ENCODE measurements at regions not wholly inside any gene's neighbourhood (a gene's known extent, or its start where the extent isn't known, plus 50 kb on each side); places are given as distances from the start of the nearest gene placed in this dataset.

- DNase-seq (ENCODE audit: low read depth): no peak
- TF ChIP-seq CTCF (conservative IDR thresholded peaks at IDR 0.05; ENCODE audit: low read depth, low read length): no peak
Measured at GRCh38 chr2:147512206-147512605, 332.6 kb upstream of the ACVR2A start.

GRCh38 chr2:147511491-147511948 is 333.3 kb upstream of the ACVR2A start:
- no peak for TF ChIP-seq CTCF (conservative IDR thresholded peaks at IDR 0.05; ENCODE audit: low read depth, low read length)
- no peak overlapping the region for H3K4me3 ChIP-seq (ENCODE audit: low read length)
- DNase-seq (ENCODE audit: low read depth): no peak

More at GRCh38 chr2:147512206-147512605, 332.6 kb upstream of the ACVR2A start:
- no peak overlapping the region for H3K4me3 ChIP-seq (ENCODE audit: low read length)

- no peak for DNase-seq (ENCODE audit: low read depth)
- H3K4me3 ChIP-seq (ENCODE audit: low read length): no peak overlapping the region
- no peak for TF ChIP-seq CTCF (conservative IDR thresholded peaks at IDR 0.05; ENCODE audit: low read depth, low read length)
Measured at GRCh38 chr2:147509821-147510220, 335.0 kb upstream of the ACVR2A start.

- no peak overlapping the region for H3K4me3 ChIP-seq (ENCODE audit: low read length)
- no peak for DNase-seq (ENCODE audit: low read depth)
- TF ChIP-seq CTCF (conservative IDR thresholded peaks at IDR 0.05; ENCODE audit: low read depth, low read length): no peak
Measured at GRCh38 chr2:147506889-147507288, 337.9 kb upstream of the ACVR2A start.

GRCh38 chr2:147502711-147503290 is 342.0 kb upstream of the ACVR2A start:
- no peak overlapping the region for H3K4me3 ChIP-seq (ENCODE audit: low read length)
- DNase-seq (ENCODE audit: low read depth): no peak
- TF ChIP-seq CTCF (conservative IDR thresholded peaks at IDR 0.05; ENCODE audit: low read depth, low read length): no peak

GRCh38 chr2:147501968-147502367 is 342.9 kb upstream of the ACVR2A start:
- no peak for TF ChIP-seq CTCF (conservative IDR thresholded peaks at IDR 0.05; ENCODE audit: low read depth, low read length)
- no peak for DNase-seq (ENCODE audit: low read depth)
- H3K4me3 ChIP-seq (ENCODE audit: low read length): no peak overlapping the region

GRCh38 chr2:147500819-147501395 is 343.9 kb upstream of the ACVR2A start:
- no peak for DNase-seq (ENCODE audit: low read depth)
- H3K4me3 ChIP-seq (ENCODE audit: low read length): no peak overlapping the region
- no peak for TF ChIP-seq CTCF (conservative IDR thresholded peaks at IDR 0.05; ENCODE audit: low read depth, low read length)
